Keratinocyte (primary cell): ENCODE measurements at regions not wholly inside any gene's neighbourhood (a gene's known extent, or its start where the extent isn't known, plus 50 kb on each side); places are given as distances from the start of the nearest gene placed in this dataset.

Experiments
- CTCF ChIP-seq, 3 experiments: IDR thresholded peaks in 1 of 3; conservative IDR thresholded peaks in 1 of 3; optimal IDR thresholded peaks in 1 of 3; 2 replicates in 2 of 3; 3 replicates in 1 of 3; pipeline versions ENCODE3 to v1.5.1; 2011; ENCODE audit warnings: low read length in 3 of 3, mild to moderate bottlenecking in 3 of 3, moderate library complexity in 2 of 3, control low read depth in 1 of 3, inconsistent platforms in 1 of 3; ENCODE audit not compliant: insufficient read depth in 2 of 3; ENCODE audit errors: extremely low read depth in 1 of 3
- EZH2 ChIP-seq: IDR thresholded peaks from one replicate; pipeline ENCODE4 v1.6.1; 2012; ENCODE audit warnings: inconsistent platforms, mild to moderate bottlenecking, low read length, moderate library complexity

GRCh38 chr10:36183726-36184125 is 541.6 kb upstream of the FZD8 start:
- TF ChIP-seq CTCF (optimal IDR thresholded peaks at IDR 0.05 in 1 of 3, IDR thresholded peaks at IDR 0.05 in 1 of 3, conservative IDR thresholded peaks at IDR 0.05 in 1 of 3; ENCODE audit: extremely low read depth in 1 of 3, insufficient read depth in 2 of 3, low read length in 3 of 3) = no peak
- TF ChIP-seq EZH2 = no peak
